ENCODE measurements at regions not wholly inside any gene's neighbourhood (a gene's known extent, or its start where the extent isn't known, plus 50 kb on each side); places are given as distances from the start of the nearest gene placed in this dataset.

GRCh38 chr10:27410153-27410552, 94.0 kb upstream of the RAB18 start:
- POLR2A ChIA-PET: no interaction called here
- dilution Hi-C loops (cut with MboI; ENCODE audit: extremely low pct_ligation_motif_present, low sequenced_read_pairs): no loop called here
- Histone ChIP-seq H3K4me2 (ENCODE audit: insufficient read depth, low read length) (no peak overlapping the region), H3K9ac (replicated peaks; ENCODE audit: extremely low read depth, insufficient read depth, low read length) (no peak overlapping the region), H3K4me3 (replicated peaks in 1 of 3; ENCODE audit: insufficient read depth in 1 of 3, low read depth in 1 of 3, low read length in 3 of 3) (no peak overlapping the region), H4K20me1 (replicated peaks; ENCODE audit: control insufficient read depth, extremely low read depth, insufficient read depth, low read length) (no peaks in the 10 kb centered on the region), H3K27me3 (ENCODE audit: control insufficient read depth in 2 of 2, insufficient read depth in 2 of 2, low read length in 2 of 2) (peaks cover 6 to 18% of the 10 kb centered on the region in 2 experiments), H3K4me1 (ENCODE audit: control insufficient read depth, extremely low read depth, insufficient read depth, low read length) (no peaks in the 10 kb centered on the region), H3K27ac (ENCODE audit: insufficient read depth, low read depth, low read length) (no peak overlapping the region), H3K9me1 (replicated peaks; ENCODE audit: control insufficient read depth, extremely low read depth, insufficient read depth, low read length) (no peaks in the 10 kb centered on the region), H3K9me3 (replicated peaks; ENCODE audit: control insufficient read depth, insufficient read depth, low read length) (no peaks in the 10 kb centered on the region), H3K36me3 (ENCODE audit: control insufficient read depth in 2 of 2, extremely low read depth in 1 of 2, insufficient read depth in 2 of 2, low read length in 2 of 2) (no peaks in the 10 kb centered on the region), H3K79me2 (ENCODE audit: control insufficient read depth, insufficient read depth, low read length) (no peaks in the 10 kb centered on the region), H2AFZ (ENCODE audit: low read depth, low read length) (no peak overlapping the region)
- TF ChIP-seq GATA2 (IDR thresholded peaks at IDR 0.05; ENCODE audit: insufficient read depth, insufficient read length, low read depth, low read length) (no peak), MAX (IDR thresholded peaks at IDR 0.05; ENCODE audit: insufficient read depth, insufficient read length) (no peak), EZH2 (IDR thresholded peaks at IDR 0.05; ENCODE audit: borderline replicate concordance, low read depth, low read length, severe bottlenecking) (no peak), POLR2AphosphoS5 (IDR thresholded peaks at IDR 0.05; ENCODE audit: insufficient read depth, low read depth, low read length) (no peak)
- BruUV-seq (replicated peaks): no TSS peak
- no peak for DNase-seq (ENCODE audit: low read depth, low spot score)
- FAIRE-seq: no peak
- intact Hi-C loops (cut with micrococcal nuclease): no loop called here
- CTCF ChIA-PET: interaction anchor here (1.3 kb wide), 1 partner anchor 40 kb away, joined by 3 read pairs; no protein-coding TSS in a partner anchor

- no peak overlapping the region for H3K4me2 ChIP-seq (ENCODE audit: insufficient read depth, low read length)
- no TSS peak for BruUV-seq (replicated peaks)
- no peaks in the 10 kb centered on the region for H4K20me1 ChIP-seq (replicated peaks; ENCODE audit: control insufficient read depth, extremely low read depth, insufficient read depth, low read length)
- H3K9me3 ChIP-seq (replicated peaks; ENCODE audit: control insufficient read depth, insufficient read depth, low read length): no peaks in the 10 kb centered on the region
- dilution Hi-C loops (cut with MboI; ENCODE audit: extremely low pct_ligation_motif_present, low sequenced_read_pairs) (no loop called here), intact Hi-C loops (cut with micrococcal nuclease) (no loop called here)
- FAIRE-seq: no peak
- H3K9ac ChIP-seq (replicated peaks; ENCODE audit: extremely low read depth, insufficient read depth, low read length): no peak overlapping the region
- H3K36me3 ChIP-seq (ENCODE audit: control insufficient read depth in 2 of 2, extremely low read depth in 1 of 2, insufficient read depth in 2 of 2, low read length in 2 of 2): no peaks in the 10 kb centered on the region
- no peaks in the 10 kb centered on the region for H3K4me1 ChIP-seq (ENCODE audit: control insufficient read depth, extremely low read depth, insufficient read depth, low read length)
- no peaks in the 10 kb centered on the region for H3K79me2 ChIP-seq (ENCODE audit: control insufficient read depth, insufficient read depth, low read length)
- CTCF ChIA-PET: no interaction called here
- H2AFZ ChIP-seq (ENCODE audit: low read depth, low read length): no peak overlapping the region
- TF ChIP-seq JUN (IDR thresholded peaks at IDR 0.05; ENCODE audit: borderline replicate concordance, insufficient read depth, insufficient read length, low read depth) (no peak), MAX (IDR thresholded peaks at IDR 0.05; ENCODE audit: insufficient read depth, insufficient read length) (no peak), GATA2 (IDR thresholded peaks at IDR 0.05; ENCODE audit: insufficient read depth, insufficient read length, low read depth, low read length) (no peak), MYC (IDR thresholded peaks at IDR 0.05; ENCODE audit: low read depth, low read length) (no peak), CTCF (IDR thresholded peaks at IDR 0.05; ENCODE audit: extremely low read depth in 1 of 2, insufficient read depth in 1 of 2, low read depth in 1 of 2, low read length in 2 of 2) (no peak), POLR2AphosphoS5 (IDR thresholded peaks at IDR 0.05; ENCODE audit: insufficient read depth, low read depth, low read length) (no peak), EZH2 (IDR thresholded peaks at IDR 0.05; ENCODE audit: borderline replicate concordance, low read depth, low read length, severe bottlenecking) (no peak), POLR2A (IDR thresholded peaks at IDR 0.05; ENCODE audit: low read depth, low read length) (no peak), FOS (IDR thresholded peaks at IDR 0.05; ENCODE audit: borderline replicate concordance, insufficient read depth, low read length) (no peak)
- H3K4me3 ChIP-seq (replicated peaks in 1 of 3; ENCODE audit: insufficient read depth in 1 of 3, low read depth in 1 of 3, low read length in 3 of 3): no peak overlapping the region
- no peaks in the 10 kb centered on the region for H3K9me1 ChIP-seq (replicated peaks; ENCODE audit: control insufficient read depth, extremely low read depth, insufficient read depth, low read length)
- no peak overlapping the region for H3K27ac ChIP-seq (ENCODE audit: insufficient read depth, low read depth, low read length)
- no peak for DNase-seq (ENCODE audit: low read depth, low spot score)
- peaks cover 0 to 2% of the 10 kb centered on the region in 2 experiments for H3K27me3 ChIP-seq (ENCODE audit: control insufficient read depth in 2 of 2, insufficient read depth in 2 of 2, low read length in 2 of 2)
- POLR2A ChIA-PET: no interaction called here
These were observed 96.8 kb upstream of the RAB18 start for GRCh38 chr10:27407271-27407670.
